Spleen (tissue), 7 donors: ENCODE measurements at regions not wholly inside any gene's neighbourhood (a gene's known extent, or its start where the extent isn't known, plus 50 kb on each side); places are given as distances from the start of the nearest gene placed in this dataset.

Experiments
- CTCF ChIP-seq, 11 experiments: fragments of 200-600 bp in 7 of 11; fragments of 450-650 bp in 4 of 11; sonication (generic) in 4 of 11; IDR thresholded peaks in 8 of 11; conservative IDR thresholded peaks in 3 of 11; 1 replicate in 7 of 11; 2 replicates in 4 of 11; pipeline versions ENCODE4 v1.4.0 to v1.8.0; 2016 to 2021; ENCODE audit warnings: antibody characterized with exemption in 11 of 11, inconsistent platforms in 4 of 11, mild to moderate bottlenecking in 1 of 11
- POLR2A ChIP-seq, 3 donors: fragments of 450-650 bp; IDR thresholded peaks; one replicate each; pipeline ENCODE4 v1.5.1; 2017; ENCODE audit warnings: antibody characterized with exemption in 3 of 3, mild to moderate bottlenecking in 1 of 3
- donor health status: DM: no; HTN: no; CAD: no; lungs with moderate emphysema.
- donor health status: DM: no; HTN: no; CAD: no.
- donor health status: DM: no; HTN: no; CAD: no.

GRCh38 chr2:21972586-21972985, 848.8 kb downstream of the TDRD15 start:
- no peak for TF ChIP-seq CTCF (IDR thresholded peaks at IDR 0.05 in 8 of 11, conservative IDR thresholded peaks at IDR 0.05 in 3 of 11)
- no peak for TF ChIP-seq POLR2A (IDR thresholded peaks at IDR 0.05)
